ENCODE measurements at regions not wholly inside any gene's neighbourhood (a gene's known extent, or its start where the extent isn't known, plus 50 kb on each side); places are given as distances from the start of the nearest gene placed in this dataset.

DNA sequence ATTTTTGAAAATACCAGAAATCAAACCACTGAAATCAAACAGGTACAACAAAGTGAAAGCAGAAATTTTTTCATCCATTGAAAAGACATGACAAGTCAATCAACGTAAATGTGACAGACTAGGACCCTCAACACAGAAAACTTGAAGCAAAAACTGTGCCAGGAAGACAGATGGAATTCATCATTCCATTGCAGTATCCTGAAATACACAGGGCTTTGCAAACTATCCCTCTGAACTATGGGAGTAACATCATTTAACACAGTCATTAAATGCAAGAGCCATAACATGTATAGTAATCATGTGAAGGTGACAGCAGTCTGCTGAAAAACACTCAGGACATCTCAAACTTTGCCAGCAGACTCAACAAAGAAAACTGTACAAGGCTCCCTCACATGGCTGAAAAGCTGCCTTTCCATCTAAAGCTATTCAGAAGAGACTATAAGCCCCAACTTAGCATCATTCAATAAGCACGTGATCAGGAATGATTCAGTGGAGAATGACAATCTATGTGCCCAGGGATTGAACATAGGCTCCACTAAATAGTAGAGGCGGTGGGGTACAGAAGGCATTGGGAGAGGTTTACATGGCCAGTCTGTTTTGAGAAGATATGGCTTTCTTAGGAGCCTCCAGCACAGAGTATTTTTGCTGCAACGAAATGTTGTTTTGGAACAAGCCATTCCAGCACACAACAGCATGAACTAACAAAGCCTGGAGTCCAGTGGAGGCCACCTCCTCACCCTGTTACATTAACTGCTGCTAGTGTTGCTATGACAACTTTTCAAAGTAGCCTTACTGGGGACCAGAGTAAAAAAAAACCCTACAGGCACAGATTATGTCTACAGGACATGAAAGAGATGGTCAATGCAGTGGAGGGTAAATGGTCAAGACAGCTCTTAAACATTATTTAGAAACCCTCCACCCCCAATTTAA is 274.5 kb upstream of the NOCT start:
- no peak for DNase-seq

DNA sequence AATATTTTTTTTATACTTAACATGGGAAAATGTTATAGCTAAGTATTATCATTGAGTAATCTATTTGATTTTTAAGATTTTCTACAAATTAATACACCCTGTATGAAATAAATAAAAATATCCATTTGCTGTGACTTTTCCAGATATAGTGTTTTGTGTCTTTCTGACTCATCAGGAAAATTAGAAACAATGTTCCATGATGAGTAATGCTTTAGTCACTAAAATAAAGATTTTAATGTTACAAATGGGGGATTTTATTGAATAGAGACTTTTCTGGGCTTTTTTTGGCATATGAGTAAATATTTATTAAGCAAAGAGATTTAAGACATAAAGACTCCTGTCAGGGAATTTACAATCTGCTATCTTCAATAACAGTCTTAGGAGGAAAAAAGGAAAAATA is 279.2 kb upstream of the NOCT start:
- no peak for DNase-seq

DNA sequence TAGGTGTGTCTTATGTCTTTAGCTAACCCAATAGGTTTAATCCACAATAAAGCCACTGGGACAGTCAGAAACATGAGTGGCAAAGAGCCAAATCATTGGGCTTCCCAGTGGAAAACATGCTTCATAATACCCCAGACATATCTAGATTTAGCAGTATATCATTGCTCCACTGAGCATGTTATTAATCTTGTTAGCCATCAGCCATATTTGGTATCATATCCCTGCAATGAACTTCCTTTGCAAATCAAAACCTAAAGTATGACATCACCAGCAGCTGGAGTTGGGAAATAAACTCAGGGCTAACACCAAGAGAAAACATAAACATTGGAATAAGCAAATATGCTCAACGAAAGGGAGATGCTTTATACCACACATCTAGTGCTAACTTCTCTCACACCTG is 280.8 kb upstream of the NOCT start:
- no peak for DNase-seq

DNA sequence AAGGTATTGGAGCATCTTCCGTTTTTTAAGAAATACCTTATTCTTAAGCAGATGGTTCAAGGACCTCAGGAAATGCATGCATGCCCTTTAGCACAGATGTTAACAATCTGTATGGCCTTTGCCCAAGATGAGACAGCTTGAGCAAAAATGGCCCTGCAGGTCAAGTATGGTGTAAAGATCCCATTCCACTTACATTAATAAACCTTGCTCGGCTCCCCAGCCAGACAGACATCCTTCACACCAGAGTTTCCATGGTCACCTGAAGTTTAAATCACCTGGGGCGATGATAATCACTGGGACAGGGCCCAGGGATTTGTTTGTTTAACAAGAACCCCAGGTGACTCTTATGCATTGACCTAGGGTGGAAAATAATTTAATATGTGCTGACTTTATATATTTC is 287.0 kb upstream of the NOCT start:
- DNase-seq: peak; percentile 51

DNA sequence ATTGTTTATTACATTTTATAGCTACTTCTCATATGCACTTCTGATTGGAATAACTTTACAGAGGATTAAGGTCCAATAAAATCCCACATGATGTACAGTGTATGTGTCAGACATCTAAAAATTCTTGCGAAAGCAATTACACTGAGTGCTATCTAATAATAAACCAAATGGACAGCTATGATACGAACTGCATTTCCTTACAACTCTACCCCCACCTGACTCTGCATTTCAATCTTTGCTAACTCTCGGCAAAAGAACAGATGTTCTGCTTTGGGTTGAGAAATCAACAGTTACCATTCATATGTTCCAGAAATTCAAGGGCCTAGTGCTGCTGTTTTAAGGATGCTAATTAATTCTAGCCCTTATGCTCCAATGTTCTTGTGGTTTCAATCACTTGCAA is 287.9 kb upstream of the NOCT start:
- DNase-seq: no peak

DNA sequence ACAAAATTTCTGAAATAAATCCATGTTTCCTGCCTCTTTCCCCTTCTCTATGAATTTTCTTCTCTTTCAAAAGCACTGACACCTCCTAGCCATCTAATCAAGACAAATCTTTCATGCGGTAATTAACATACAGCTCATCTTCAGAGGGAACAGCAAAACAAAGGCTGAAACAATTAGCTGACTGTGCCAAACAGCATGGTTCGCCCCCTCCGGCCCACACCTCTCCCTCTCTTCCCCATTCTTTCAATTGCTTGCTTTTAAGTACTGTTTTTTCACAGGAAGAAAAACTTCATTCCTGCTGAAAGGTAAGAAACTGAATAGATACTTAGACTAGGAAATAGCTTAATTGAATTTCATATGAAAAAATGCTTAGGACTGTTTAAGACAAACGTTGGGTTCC is 291.1 kb upstream of the NOCT start:
- peak; percentile 25 for DNase-seq

DNA sequence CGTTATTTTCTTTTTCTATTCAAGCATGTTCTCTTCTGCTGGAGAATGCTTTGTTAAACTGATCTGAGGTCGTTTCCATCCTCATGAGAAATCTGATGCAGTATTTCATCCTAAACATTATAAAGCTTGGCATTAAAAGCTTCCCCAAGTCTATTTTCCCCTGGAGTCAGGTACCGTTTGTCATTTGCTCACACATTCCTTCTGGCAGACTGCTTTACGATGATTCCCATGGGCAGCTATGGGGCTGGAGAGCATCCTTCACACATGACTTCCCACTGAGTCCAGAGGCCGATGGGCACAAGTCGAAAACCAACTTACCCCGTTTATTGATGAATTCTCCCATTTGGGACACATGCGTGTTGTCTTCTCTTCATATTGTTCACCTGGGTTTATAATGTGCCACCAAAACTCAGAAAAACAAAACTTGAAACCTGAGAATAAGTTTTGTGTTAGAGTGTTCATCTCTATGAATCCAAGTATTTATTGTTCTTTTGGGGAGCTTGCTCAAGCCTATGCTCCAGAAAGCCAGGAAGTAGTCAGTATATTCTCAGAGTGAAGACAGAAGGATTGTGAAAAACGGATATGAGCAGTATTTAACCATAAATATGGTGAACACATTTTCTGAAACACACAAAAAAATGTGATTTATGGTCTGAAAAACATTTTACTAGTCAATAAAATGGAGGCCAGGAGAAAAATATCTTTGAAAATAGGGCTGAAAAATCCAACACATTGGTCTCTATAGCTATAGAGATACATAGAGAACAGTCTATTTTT is 298.8 kb upstream of the NOCT start:
- DNase-seq: no peak

DNA sequence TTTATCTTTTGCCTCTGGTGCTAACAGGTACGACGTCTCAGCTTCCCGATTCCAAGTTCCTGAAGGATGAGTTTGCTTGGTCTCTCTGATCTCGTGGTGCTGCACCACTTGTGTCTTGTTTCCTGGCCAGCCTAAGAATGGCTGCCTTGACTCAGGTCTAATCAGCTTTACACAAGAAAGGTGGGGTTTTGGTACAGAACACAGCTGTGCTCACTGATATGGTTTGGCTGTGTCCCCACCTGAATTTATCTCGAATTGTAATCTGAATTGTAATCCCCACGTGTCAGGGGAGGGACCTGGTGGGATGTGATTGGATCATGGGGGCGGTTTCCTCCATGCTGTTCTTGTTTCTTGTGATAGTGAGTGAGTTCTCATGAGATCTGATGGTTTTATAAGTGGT is 305.3 kb upstream of the NOCT start:
- DNase-seq: no peak

DNA sequence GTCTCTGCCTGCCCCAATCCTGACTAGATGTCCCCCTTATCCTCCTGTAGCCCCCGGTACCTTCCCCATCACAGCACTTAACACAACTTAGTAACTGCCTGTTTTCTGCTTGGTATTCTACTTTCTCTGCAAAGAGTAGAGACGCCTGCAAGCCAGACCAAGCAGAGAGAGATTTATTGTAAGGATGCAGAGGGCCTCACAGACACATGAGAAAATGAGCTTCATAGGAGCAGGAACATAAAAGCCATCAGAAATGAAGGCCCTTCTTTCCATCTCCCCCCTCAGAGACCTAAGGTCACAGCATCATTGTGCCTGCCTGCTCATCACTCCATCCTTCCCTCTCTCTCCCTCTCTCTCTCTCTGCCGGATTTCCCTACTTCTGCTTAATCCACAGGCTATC is 305.7 kb upstream of the NOCT start:
- DNase-seq: no peak

DNA sequence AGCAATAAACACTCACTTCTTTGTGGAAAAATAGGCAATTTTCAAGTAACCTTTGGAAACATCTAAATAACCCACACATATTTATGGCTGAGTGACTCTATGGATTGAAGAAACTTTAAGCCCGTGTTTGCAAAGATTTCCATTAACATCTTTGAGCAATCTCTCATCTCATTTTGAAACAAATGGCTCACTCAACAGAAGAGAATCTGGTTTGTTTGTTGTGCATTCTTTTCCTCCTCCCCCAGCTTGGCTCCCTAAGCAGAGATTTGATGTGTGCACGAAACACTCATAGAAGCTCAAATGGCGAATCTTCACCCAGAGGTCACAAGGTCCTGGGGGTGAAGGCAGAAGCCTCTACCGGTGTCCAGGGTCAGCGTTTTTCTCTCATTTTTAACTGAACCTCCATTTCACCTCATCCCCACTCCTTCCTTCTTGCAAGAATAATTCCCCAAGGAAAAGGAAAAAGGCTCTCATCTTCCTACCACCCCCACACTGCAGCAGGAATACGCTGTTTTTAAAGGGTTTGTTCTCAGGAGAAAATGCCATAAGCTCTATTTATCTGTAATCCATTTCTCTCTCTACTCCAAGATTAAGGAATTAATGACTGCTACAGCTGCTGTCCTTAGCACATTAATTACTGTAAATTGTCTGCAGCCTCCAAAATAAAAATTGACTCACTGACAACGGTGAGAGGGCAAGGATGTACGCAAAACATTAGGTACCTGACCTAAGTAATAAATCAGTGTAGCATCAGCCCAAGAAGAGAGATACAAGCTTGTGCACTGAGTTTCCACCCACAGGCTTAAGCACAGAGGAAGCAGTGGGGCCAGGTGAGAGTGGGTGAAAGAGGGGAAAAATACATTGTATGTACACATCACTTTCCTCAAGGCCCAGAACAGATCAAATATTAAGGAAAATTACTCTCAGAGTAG is 307.6 kb upstream of the NOCT start:
- no peak for DNase-seq

DNA sequence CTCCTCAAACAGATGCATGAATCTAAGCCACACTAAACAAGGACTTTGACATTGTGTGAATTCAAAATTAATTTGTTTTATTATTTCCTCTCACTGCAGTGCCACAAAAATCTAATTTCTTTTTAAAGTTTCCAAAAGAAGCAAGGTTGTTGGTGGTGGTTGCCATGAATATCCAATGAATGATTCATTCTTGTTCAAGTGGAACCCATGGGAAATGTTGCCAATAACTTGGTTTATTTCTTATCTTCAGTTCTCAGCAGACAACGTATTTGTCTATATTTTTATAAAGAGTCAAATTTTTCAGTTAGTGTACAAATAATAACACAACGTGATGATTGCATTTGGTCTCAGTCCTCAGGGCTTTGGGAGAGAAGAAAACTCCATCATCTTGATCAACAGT is 309.4 kb upstream of the NOCT start:
- no peak for DNase-seq

DNA sequence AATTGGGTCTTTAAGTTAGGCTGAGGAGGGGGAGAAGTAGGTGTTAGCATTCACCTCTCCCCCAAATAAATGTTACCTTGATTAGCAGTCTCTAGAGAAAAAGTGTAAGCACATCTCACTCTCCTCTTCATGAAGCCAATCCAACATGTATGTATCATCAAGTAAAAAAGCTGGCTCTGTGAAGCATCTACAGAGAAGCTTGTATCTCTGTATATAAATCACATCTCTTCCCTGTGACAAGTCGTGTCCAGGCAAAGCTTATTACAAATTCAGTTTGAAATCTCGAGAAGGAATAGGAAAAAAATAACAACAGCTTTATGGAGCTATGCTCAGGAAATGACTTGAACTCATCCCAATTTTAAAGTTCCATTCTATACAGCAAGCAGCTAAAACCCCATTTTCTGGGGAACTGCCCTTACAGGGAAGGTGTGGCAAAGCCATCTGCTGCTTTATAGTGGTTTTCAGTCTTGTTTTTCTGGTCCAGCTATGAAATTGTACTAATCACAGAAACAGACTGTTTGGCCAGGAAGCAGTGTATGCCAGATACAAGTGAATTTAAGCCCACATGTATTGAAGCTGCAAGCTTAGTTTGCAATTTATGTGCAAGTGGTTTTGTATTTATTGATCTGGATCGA is 313.3 kb upstream of the NOCT start:
- DNase-seq: no peak

DNA sequence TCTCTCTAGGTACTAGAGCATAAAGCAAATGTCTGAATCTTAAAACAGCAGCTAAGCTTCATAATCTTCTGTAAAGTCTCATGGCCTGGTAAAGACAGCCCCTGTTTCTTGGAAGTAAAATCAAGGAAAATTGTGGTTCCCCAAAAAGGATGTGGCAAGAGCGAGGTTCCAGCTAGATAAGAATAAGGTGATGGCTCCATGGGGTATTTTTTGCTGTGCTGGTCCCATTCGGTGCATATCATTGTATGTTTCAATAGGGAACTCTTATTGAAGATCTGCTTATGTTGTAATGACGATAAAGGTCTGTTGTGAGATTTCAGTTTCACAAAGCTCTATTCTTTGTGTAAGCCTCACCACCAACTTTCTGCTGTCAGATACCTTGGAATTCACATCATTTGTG is 316.9 kb upstream of the NOCT start:
- no peak for DNase-seq

DNA sequence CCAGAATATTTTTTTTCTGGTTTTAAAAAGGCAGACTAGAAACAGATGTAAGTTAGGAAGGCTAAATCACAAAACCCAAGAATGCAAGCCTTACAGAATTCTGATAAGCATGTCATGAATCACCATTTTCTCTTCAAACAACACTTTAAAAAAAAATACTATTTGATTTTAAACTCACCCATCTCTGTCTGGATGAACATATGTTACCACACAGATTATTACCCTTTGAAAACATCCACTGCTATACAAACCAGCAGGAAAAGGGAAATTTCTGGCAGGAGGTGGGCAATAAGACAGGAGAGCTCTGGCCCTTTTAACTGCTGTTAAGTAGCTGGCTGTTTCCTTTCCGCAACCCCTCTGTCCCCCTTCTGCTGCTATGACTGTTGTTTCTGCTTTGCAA is 317.7 kb upstream of the NOCT start:
- DNase-seq: no peak

DNA sequence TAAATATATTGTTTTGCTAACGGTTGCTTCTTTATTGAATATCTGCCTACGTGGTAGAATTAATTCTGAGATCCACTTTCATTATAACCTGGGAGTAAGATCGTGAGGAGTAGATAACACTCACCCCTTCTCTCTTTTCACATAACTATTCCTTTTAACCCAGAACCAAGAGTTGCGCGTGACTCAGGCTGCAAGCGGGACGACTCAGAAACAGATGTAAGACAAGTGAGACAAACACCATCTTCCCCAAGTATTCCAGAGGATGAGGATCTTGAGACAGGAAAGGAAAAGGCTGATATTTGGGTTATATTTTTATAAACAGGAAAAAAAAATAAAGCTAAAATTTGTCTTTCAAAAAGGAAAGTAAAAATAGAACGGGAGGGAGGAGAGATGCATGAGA is 318.8 kb upstream of the NOCT start:
- DNase-seq: no peak

DNA sequence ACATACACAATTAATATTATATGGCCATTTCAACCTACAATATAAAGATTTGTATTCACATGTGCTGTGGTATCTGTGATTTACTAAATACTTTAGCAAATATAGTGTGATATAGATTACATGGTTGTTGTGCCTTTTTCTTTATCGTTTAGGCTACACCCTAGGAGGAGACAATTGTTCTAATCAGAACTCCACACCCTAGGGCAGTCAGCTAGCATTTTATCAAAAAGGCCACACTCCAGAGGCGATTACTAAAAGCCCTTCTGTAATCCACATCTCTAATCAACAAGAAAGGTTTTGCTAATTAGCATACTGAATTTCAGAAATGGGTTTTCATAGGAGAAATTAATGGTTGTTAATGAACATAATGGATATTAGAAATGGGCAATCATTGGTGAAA is 319.5 kb upstream of the NOCT start:
- DNase-seq: no peak

DNA sequence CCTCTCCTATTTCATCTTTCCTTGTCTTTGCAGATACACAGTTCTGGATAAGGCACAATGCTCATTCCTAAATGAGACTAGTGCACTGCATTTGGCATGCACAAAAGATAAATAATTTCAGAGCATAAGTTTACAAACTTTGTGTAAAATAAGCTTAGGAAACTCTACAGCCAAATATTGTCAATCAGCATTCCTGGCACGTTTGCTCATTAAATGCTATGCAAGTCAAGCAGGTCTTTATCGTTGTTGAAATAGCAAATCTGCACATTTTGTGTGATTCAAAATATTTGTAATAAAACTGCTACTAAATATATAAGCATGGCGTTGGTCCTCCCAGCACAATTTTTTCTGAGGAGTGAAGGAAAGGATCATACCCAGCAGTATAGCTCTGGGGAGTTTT is 322.1 kb upstream of the NOCT start:
- no peak for DNase-seq

DNA sequence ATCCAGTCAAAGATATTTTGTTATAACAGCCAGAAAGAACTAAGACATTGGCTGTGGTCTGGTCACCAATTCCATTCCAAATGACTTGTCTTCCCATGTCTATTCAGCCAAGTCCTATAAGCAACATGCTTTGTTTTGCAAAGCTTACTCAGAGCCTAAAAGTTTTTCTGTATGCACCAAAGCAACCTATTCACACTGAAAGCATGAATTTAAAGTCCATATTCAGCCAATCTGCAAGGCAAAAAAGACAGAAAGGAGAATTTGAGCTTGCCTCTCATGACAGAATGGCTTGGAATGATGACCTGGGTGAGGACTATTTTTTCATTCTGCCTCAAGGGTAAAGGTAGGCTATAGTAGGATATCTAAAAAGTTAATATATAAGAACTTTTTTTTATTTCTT is 323.2 kb upstream of the NOCT start:
- no peak for DNase-seq

DNA sequence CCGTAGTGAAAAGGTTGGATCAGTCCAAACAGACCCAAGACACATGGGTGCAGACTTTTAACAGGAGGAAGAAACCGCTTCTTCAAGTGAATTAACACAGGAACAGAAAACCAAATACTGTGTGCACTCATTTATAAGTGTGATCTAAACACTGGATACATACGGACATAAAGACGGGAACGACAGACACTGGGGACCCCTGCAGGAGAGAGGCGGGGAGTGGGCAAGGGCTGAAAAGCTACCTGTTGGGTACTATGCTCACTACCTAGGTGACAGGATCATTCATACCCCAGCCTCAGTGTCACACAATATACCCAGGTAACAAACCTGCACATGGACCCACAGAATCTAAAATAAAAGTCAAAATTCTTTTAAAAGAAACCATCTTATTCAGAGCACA is 326.0 kb upstream of the NOCT start:
- DNase-seq: no peak

DNA sequence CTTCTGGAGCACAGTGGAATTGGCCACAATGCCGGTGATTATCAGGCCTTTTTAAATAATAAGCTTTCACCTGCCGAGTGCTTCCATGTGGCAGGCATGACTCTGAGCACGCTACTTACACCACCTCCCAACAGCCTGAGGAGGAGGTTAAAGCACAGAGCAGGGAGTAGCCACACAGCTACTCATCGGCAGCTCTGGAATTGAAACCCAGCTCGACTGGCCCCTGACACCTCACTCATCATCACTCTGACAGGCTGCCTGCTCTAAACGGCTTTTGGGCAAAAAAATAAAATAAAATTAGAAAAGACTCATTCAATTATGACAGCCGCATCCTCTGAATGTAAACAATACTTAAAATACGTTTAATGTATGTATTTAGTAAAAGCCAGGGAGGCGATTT is 326.4 kb upstream of the NOCT start:
- DNase-seq: no peak

DNA sequence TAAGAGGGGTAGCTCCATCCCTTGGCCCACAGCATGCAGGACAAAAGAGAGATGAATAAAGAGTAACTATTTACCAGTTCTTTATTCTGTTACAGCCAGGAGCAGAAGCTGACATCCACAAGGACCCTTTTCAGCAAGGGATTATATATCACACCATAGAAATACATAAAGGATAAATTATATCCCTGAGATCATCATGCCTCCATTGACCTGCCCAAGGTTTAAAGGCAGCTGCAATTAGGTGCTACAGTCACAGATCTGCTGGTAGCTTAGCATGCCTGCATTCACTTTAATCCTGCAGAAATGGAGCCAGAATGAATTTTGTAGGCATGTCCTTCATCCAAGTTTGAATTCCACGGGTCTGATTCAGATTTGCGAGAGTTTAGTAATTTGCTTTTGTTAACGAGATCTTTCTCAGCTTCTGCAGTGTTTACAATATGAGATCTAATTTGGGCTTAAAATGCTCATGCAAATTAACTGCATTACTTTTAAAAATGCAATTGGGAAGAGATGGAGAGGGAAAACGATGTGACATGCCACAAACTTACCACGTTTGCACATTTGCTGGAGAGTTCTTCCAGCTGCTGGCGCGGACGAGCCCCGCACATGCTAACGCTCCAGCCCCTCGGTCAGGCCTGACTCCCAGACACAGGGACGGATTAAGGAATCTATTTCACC is 327.0 kb upstream of the NOCT start:
- DNase-seq: no peak

All from NCI-H1105 (cell line).